Dedifferentiated amniotic fluid mesenchymal stem cell (primary cell): ENCODE measurements at regions not wholly inside any gene's neighbourhood (a gene's known extent, or its start where the extent isn't known, plus 50 kb on each side); places are given as distances from the start of the nearest gene placed in this dataset.

Experiments
- DNase-seq: peaks from one replicate; pipeline ENCODE4 v3.0.0-alpha.2; 2016; ENCODE audit errors: extremely low spot score

- DNase-seq: no peak
These were observed 69.3 kb upstream of the SMNDC1 start for GRCh38 chr10:110373857-110374654.

GRCh38 chr10:110375121-110375520, 70.4 kb upstream of the SMNDC1 start:
- DNase-seq: no peak

- DNase-seq: no peak
These were observed 71.5 kb upstream of the SMNDC1 start for GRCh38 chr10:110376021-110376766.

- no peak for DNase-seq
These were observed 72.0 kb upstream of the SMNDC1 start for GRCh38 chr10:110376767-110377160.

GRCh38 chr10:110378006-110378405, 73.3 kb upstream of the SMNDC1 start:
- no peak for DNase-seq

GRCh38 chr10:110378533-110379108, 73.9 kb upstream of the SMNDC1 start:
- DNase-seq: no peak

GRCh38 chr10:110379831-110380230, 75.1 kb upstream of the SMNDC1 start:
- no peak for DNase-seq

- DNase-seq: no peak
These were observed 75.6 kb upstream of the SMNDC1 start for GRCh38 chr10:110380293-110380692.

- DNase-seq: no peak
These were observed 78.0 kb upstream of the SMNDC1 start for GRCh38 chr10:110382695-110383094.

GRCh38 chr10:110387617-110387982, 82.9 kb upstream of the SMNDC1 start:
- no peak for DNase-seq

GRCh38 chr10:110387983-110388686, 83.4 kb upstream of the SMNDC1 start:
- DNase-seq: no peak

GRCh38 chr10:110388687-110389052, 84.0 kb upstream of the SMNDC1 start:
- no peak for DNase-seq

GRCh38 chr10:110389255-110389654, 84.5 kb upstream of the SMNDC1 start:
- no peak for DNase-seq

GRCh38 chr10:110391541-110391940, 86.8 kb upstream of the SMNDC1 start:
- no peak for DNase-seq

GRCh38 chr10:110392121-110392520, 87.4 kb upstream of the SMNDC1 start:
- DNase-seq: no peak

GRCh38 chr10:110392868-110393740, 88.4 kb upstream of the SMNDC1 start:
- no peak for DNase-seq

- DNase-seq: no peak
These were observed 89.1 kb upstream of the SMNDC1 start for GRCh38 chr10:110393866-110394265.

GRCh38 chr10:110394296-110394695, 89.6 kb upstream of the SMNDC1 start:
- no peak for DNase-seq

GRCh38 chr10:110394898-110395297, 90.2 kb upstream of the SMNDC1 start:
- no peak for DNase-seq

- no peak for DNase-seq
These were observed 90.9 kb upstream of the SMNDC1 start for GRCh38 chr10:110395350-110396283.
